Muscle layer of duodenum (tissue), 2 donors: ENCODE measurements at regions not wholly inside any gene's neighbourhood (a gene's known extent, or its start where the extent isn't known, plus 50 kb on each side); places are given as distances from the start of the nearest gene placed in this dataset.
A peak's percentile ranks its signal among the peaks of the same experiment; 100 is the strongest.

Experiments used
- H3K27ac ChIP-seq: one replicate; pipeline ENCODE4 v1.7.0; 2013; ENCODE audit warnings: mild to moderate bottlenecking, low read length
- H3K27me3 ChIP-seq: one replicate; pipeline ENCODE4 v1.7.0; 2013; ENCODE audit warnings: low read depth, mild to moderate bottlenecking, control low read depth, low read length
- H3K36me3 ChIP-seq, 2 donors: one replicate each; pipeline ENCODE4 v1.7.0; 2013; ENCODE audit warnings: low read length in 2 of 2, control low read depth in 1 of 2, mild to moderate bottlenecking in 1 of 2; ENCODE audit not compliant: insufficient read depth in 2 of 2, control insufficient read depth in 1 of 2
- H3K4me1 ChIP-seq, 2 donors: one replicate each; pipeline ENCODE4 v1.7.0; 2013; ENCODE audit warnings: low read length in 2 of 2, mild to moderate bottlenecking in 2 of 2, control low read depth in 1 of 2, moderate library complexity in 1 of 2; ENCODE audit not compliant: insufficient read depth in 2 of 2, control insufficient read depth in 1 of 2
- H3K4me3 ChIP-seq, 2 donors: one replicate each; pipeline ENCODE4 v1.7.0; 2013; ENCODE audit warnings: low read length in 2 of 2, low read depth in 1 of 2, mild to moderate bottlenecking in 1 of 2
- H3K9me3 ChIP-seq, 2 donors: one replicate each; pipeline ENCODE4 v1.7.0; 2013; ENCODE audit warnings: low read length in 2 of 2, control low read depth in 1 of 2, mild to moderate bottlenecking in 1 of 2; ENCODE audit not compliant: control insufficient read depth in 1 of 2
- donor health status: healthy.

- Histone ChIP-seq H3K27ac (no peak overlapping the region), H3K4me3 (no peak overlapping the region), H3K9me3 (peaks cover 0 to 2% of the 10 kb centered on the region in 2 donors), H3K4me1 (no peaks in the 10 kb centered on the region), H3K36me3 (no peaks in the 10 kb centered on the region), H3K27me3 (no peaks in the 10 kb centered on the region)
Measured at GRCh38 chrX:43514820-43515219, 141.3 kb upstream of the MAOA start.

GRCh38 chrX:43522582-43522981, 133.5 kb upstream of the MAOA start:
- no peak overlapping the region for H3K4me3 ChIP-seq
- no peak overlapping the region for H3K27ac ChIP-seq
- H3K4me1 ChIP-seq = no peaks in the 10 kb centered on the region
- no peaks in the 10 kb centered on the region for H3K9me3 ChIP-seq
- no peaks in the 10 kb centered on the region for H3K36me3 ChIP-seq
- no peaks in the 10 kb centered on the region for H3K27me3 ChIP-seq

GRCh38 chrX:43525901-43526610, 130.0 kb upstream of the MAOA start:
- H3K27me3 ChIP-seq = no peaks in the 10 kb centered on the region
- H3K4me1 ChIP-seq = no peaks in the 10 kb centered on the region

GRCh38 chrX:43526878-43527277, 129.2 kb upstream of the MAOA start:
- H3K36me3 ChIP-seq = no peaks in the 10 kb centered on the region
- no peaks in the 10 kb centered on the region for H3K9me3 ChIP-seq
- no peak overlapping the region for H3K27ac ChIP-seq
- no peak overlapping the region for H3K4me3 ChIP-seq
- no peaks in the 10 kb centered on the region for H3K27me3 ChIP-seq
- no peaks in the 10 kb centered on the region for H3K4me1 ChIP-seq

More at GRCh38 chrX:43525901-43526610, 130.0 kb upstream of the MAOA start:
- Histone ChIP-seq H3K4me3 (no peak overlapping the region), H3K9me3 (no peaks in the 10 kb centered on the region), H3K36me3 (no peaks in the 10 kb centered on the region), H3K27ac (no peak overlapping the region)

- Histone ChIP-seq H3K27me3 (no peaks in the 10 kb centered on the region), H3K9me3 (no peaks in the 10 kb centered on the region), H3K4me1 (no peaks in the 10 kb centered on the region), H3K4me3 (no peak overlapping the region), H3K27ac (no peak overlapping the region), H3K36me3 (no peaks in the 10 kb centered on the region)
Measured at GRCh38 chrX:43527801-43528200, 128.3 kb upstream of the MAOA start.

- Histone ChIP-seq H3K4me3 (no peak overlapping the region), H3K36me3 (no peaks in the 10 kb centered on the region), H3K9me3 (no peaks in the 10 kb centered on the region), H3K27ac (no peak overlapping the region), H3K4me1 (no peaks in the 10 kb centered on the region), H3K27me3 (no peaks in the 10 kb centered on the region)
Measured at GRCh38 chrX:43530837-43531236, 125.3 kb upstream of the MAOA start.

GRCh38 chrX:43540318-43540717, 115.8 kb upstream of the MAOA start:
- H3K27ac ChIP-seq = no peak overlapping the region
- no peaks in the 10 kb centered on the region for H3K36me3 ChIP-seq
- H3K27me3 ChIP-seq = no peaks in the 10 kb centered on the region
- no peak overlapping the region for H3K4me3 ChIP-seq
- H3K9me3 ChIP-seq = peaks cover 0 to 2% of the 10 kb centered on the region in 2 donors
- H3K4me1 ChIP-seq = no peaks in the 10 kb centered on the region

GRCh38 chrX:43551590-43551989, 104.5 kb upstream of the MAOA start:
- Histone ChIP-seq H3K27me3 (no peaks in the 10 kb centered on the region), H3K4me3 (no peak overlapping the region), H3K27ac (peak overlapping the region; percentile 31), H3K9me3 (no peaks in the 10 kb centered on the region), H3K36me3 (no peaks in the 10 kb centered on the region), H3K4me1 (no peaks in the 10 kb centered on the region)

- Histone ChIP-seq H3K9me3 (no peaks in the 10 kb centered on the region), H3K36me3 (no peaks in the 10 kb centered on the region), H3K27ac (peak overlapping the region; percentile 31), H3K4me3 (no peak overlapping the region), H3K27me3 (no peaks in the 10 kb centered on the region), H3K4me1 (no peaks in the 10 kb centered on the region)
Measured at GRCh38 chrX:43552156-43552555, 103.9 kb upstream of the MAOA start.

GRCh38 chrX:43552703-43553102, 103.4 kb upstream of the MAOA start:
- no peaks in the 10 kb centered on the region for H3K9me3 ChIP-seq
- H3K27me3 ChIP-seq = no peaks in the 10 kb centered on the region
- no peaks in the 10 kb centered on the region for H3K36me3 ChIP-seq
- H3K4me1 ChIP-seq = no peaks in the 10 kb centered on the region
- H3K27ac ChIP-seq = no peak overlapping the region
- H3K4me3 ChIP-seq = no peak overlapping the region

GRCh38 chrX:43553257-43553656, 102.8 kb upstream of the MAOA start:
- H3K27ac ChIP-seq = no peak overlapping the region
- no peaks in the 10 kb centered on the region for H3K27me3 ChIP-seq
- H3K4me3 ChIP-seq = no peak overlapping the region
- no peaks in the 10 kb centered on the region for H3K4me1 ChIP-seq
- H3K9me3 ChIP-seq = no peaks in the 10 kb centered on the region
- no peaks in the 10 kb centered on the region for H3K36me3 ChIP-seq

- H3K27ac ChIP-seq = no peak overlapping the region
- H3K4me1 ChIP-seq = no peaks in the 10 kb centered on the region
- H3K27me3 ChIP-seq = no peaks in the 10 kb centered on the region
- H3K9me3 ChIP-seq = no peaks in the 10 kb centered on the region
- H3K4me3 ChIP-seq = no peak overlapping the region
- H3K36me3 ChIP-seq = no peaks in the 10 kb centered on the region
Measured at GRCh38 chrX:43556207-43556606, 99.9 kb upstream of the MAOA start.
